IMR-90 (cell line): ENCODE measurements at regions not wholly inside any gene's neighbourhood (a gene's known extent, or its start where the extent isn't known, plus 50 kb on each side); places are given as distances from the start of the nearest gene placed in this dataset.
A peak's percentile ranks its signal among the peaks of the same experiment; 100 is the strongest.

Source experiments
- ATAC-seq: fragments of 200-7000 bp; cut with Tn5 transposase; 2 replicates; pipeline ENCODE4 v1.9.1; 2020; ENCODE audit warnings: low read depth, mild to moderate bottlenecking, moderate library complexity
- BruUV-seq: library from RNA; stranded (reverse); fragments of 400-500 nt; replicated peaks from 2 replicates; lab custom pipeline; 2021; lab: Mats Ljungman, UMichigan
- CTCF ChIA-PET: fragments of 300-600 bp; formaldehyde crosslinking; extraction: SDS; loops from one replicate; lab custom pipeline; 2021; ENCODE audit warnings: antibody characterized with exemption; lab: Yijun Ruan, JAX
- POLR2A ChIA-PET: fragments of 300-600 bp; sonication (Branson Sonifier 250); formaldehyde crosslinking; loops from one replicate; lab custom pipeline; 2022; ENCODE audit warnings: antibody characterized with exemption; ENCODE audit not compliant: unreplicated experiment; lab: Charles Lee
- DNase-seq: peaks from one replicate; pipeline ENCODE4 v3.0.0; 2013
- H2AFZ ChIP-seq: replicated peaks from 2 replicates; pipeline ENCODE3; 2013; ENCODE audit warnings: low read length, mild to moderate bottlenecking; ENCODE audit not compliant: poor library complexity
- H2AK5ac ChIP-seq: 2 replicates; pipeline ENCODE4 v1.6.1; 2013; ENCODE audit warnings: low read depth, low read length, inconsistent platforms
- H2AK9ac ChIP-seq: replicated peaks from 2 replicates; pipeline ENCODE3; 2013; ENCODE audit warnings: mild to moderate bottlenecking, low read depth, low read length, moderate library complexity; ENCODE audit not compliant: poor library complexity
- H2BK120ac ChIP-seq: 2 replicates; pipeline ENCODE4 v1.6.1; 2013; ENCODE audit warnings: low read depth, low read length, inconsistent platforms
- H2BK15ac ChIP-seq: 3 replicates; pipeline ENCODE4 v1.6.1; 2013; ENCODE audit warnings: low read depth, low read length, inconsistent platforms
- H2BK20ac ChIP-seq: 2 replicates; pipeline ENCODE4 v1.6.1; 2013; ENCODE audit warnings: low read depth, mild to moderate bottlenecking, inconsistent platforms, low read length, moderate library complexity
- H2BK5ac ChIP-seq: 2 replicates; pipeline ENCODE4 v1.6.1; 2013; ENCODE audit warnings: mild to moderate bottlenecking, low read depth, low read length, inconsistent platforms; ENCODE audit not compliant: poor library complexity, severe bottlenecking
- H3K14ac ChIP-seq: replicated peaks from 2 replicates; pipeline ENCODE4 v1.6.1; 2013; ENCODE audit warnings: low read depth, low read length, inconsistent platforms
- H3K18ac ChIP-seq: 2 replicates; pipeline ENCODE4 v1.6.1; 2013; ENCODE audit warnings: low read depth, low read length, control low read depth
- H3K23ac ChIP-seq: 2 replicates; pipeline ENCODE4 v1.6.1; 2013; ENCODE audit warnings: low read depth, low read length, inconsistent platforms
- H3K27ac ChIP-seq: 2 replicates; pipeline ENCODE4 v1.5.1; 2013; ENCODE audit warnings: mild to moderate bottlenecking, control low read depth, low read length; ENCODE audit not compliant: insufficient read depth
- H3K27me3 ChIP-seq: 2 replicates; pipeline ENCODE4 v1.6.1; 2013; ENCODE audit warnings: low read length; ENCODE audit not compliant: control insufficient read depth, insufficient read depth
- H3K36me3 ChIP-seq: 2 replicates; pipeline ENCODE4 v1.6.1; 2013; ENCODE audit warnings: low read length, mixed read lengths; ENCODE audit not compliant: control insufficient read depth, insufficient read depth
- H3K4ac ChIP-seq: 2 replicates; pipeline ENCODE4 v1.6.1; 2013; ENCODE audit warnings: low read depth, low read length, inconsistent platforms
- H3K4me1 ChIP-seq: 2 replicates; pipeline ENCODE4 v1.6.1; 2013; ENCODE audit warnings: low read length, mixed read lengths; ENCODE audit not compliant: control insufficient read depth, insufficient read depth
- H3K4me2 ChIP-seq: 2 replicates; pipeline ENCODE4 v1.6.1; 2013; ENCODE audit warnings: low read depth, mild to moderate bottlenecking, control low read depth, low read length, moderate library complexity
- H3K4me3 ChIP-seq: 2 replicates; pipeline ENCODE4 v1.5.1; 2013; ENCODE audit warnings: low read depth, mild to moderate bottlenecking, control low read depth, low read length, moderate library complexity; ENCODE audit not compliant: insufficient read depth
- H3K56ac ChIP-seq: 2 replicates; pipeline ENCODE4 v1.6.1; 2013; ENCODE audit warnings: low read length, inconsistent platforms; ENCODE audit not compliant: insufficient read depth; ENCODE audit errors: extremely low read depth
- H3K79me1 ChIP-seq, 2 experiments: 2 replicates each; pipeline ENCODE4 v1.6.1; 2013; ENCODE audit warnings: low read length in 2 of 2, inconsistent platforms in 1 of 2, low read depth in 1 of 2
- H3K9ac ChIP-seq: 2 replicates; pipeline ENCODE4 v1.6.1; 2013; ENCODE audit warnings: low read depth, low read length, control low read depth
- H3K9me1 ChIP-seq: 2 replicates; pipeline ENCODE4 v1.6.1; 2013; ENCODE audit warnings: low read length, inconsistent platforms; ENCODE audit not compliant: insufficient read depth
- H3K9me3 ChIP-seq: 2 replicates; pipeline ENCODE4 v1.6.1; 2013; ENCODE audit warnings: low read length; ENCODE audit not compliant: control insufficient read depth, insufficient read depth
- H4K20me1 ChIP-seq: 2 replicates; pipeline ENCODE4 v1.6.1; 2013; ENCODE audit warnings: low read length, inconsistent platforms; ENCODE audit not compliant: insufficient read depth
- H4K5ac ChIP-seq: 2 replicates; pipeline ENCODE4 v1.6.1; 2013; ENCODE audit warnings: mild to moderate bottlenecking, low read depth, low read length, control low read depth
- H4K8ac ChIP-seq, 2 experiments: 2 replicates each; pipeline ENCODE4 v1.6.1; 2013; ENCODE audit warnings: low read depth in 2 of 2, low read length in 2 of 2, control low read depth in 1 of 2, inconsistent platforms in 1 of 2
- H4K91ac ChIP-seq: 2 replicates; pipeline ENCODE4 v1.6.1; 2013; ENCODE audit warnings: low read depth, low read length, inconsistent platforms; ENCODE audit not compliant: insufficient read depth
- CEBPB ChIP-seq: IDR thresholded peaks from 2 replicates; pipeline ENCODE4 v1.6.1; 2012; ENCODE audit warnings: low read depth, low read length, improper control_type of control experiment
- NFE2L2 ChIP-seq: fragments of 150-350 bp; IDR thresholded peaks from 2 replicates; pipeline ENCODE4 v1.6.1; 2016; ENCODE audit warnings: low read depth, mild to moderate bottlenecking, low read length
- WGBS, 2 experiments: methylation state at CpG; one replicate each; pipeline versions ENCODE4 v1.1.5 to v1.1.7; 2013; ENCODE audit warnings: missing lambda C conversion rate in 2 of 2; ENCODE audit not compliant: insufficient read length in 1 of 2; ENCODE audit errors: extremely low coverage in 2 of 2; 5-methylcytosine and 5-hydroxymethylcytosine counted together
- dilution Hi-C: fragments of 300-500 bp; cut with HindIII; formaldehyde crosslinking; loops from one replicate; pipeline ENCODE4 v1.14.3; 2018; ENCODE audit warnings: low sequenced_read_pairs; ENCODE audit not compliant: unreplicated experiment
- in situ Hi-C: fragments of 300-500 bp; cut with MboI; formaldehyde crosslinking; loops from 3 replicates; pipeline ENCODE4 v1.14.3; 2019; ENCODE audit warnings: low sequenced_read_pairs, inconsistent platforms, mixed read lengths
- intact Hi-C: fragments of 100-400 bp; cut with micrococcal nuclease; formaldehyde crosslinking; loops from 2 replicates; pipeline ENCODE4 v1.10.0; 2022

DNA sequence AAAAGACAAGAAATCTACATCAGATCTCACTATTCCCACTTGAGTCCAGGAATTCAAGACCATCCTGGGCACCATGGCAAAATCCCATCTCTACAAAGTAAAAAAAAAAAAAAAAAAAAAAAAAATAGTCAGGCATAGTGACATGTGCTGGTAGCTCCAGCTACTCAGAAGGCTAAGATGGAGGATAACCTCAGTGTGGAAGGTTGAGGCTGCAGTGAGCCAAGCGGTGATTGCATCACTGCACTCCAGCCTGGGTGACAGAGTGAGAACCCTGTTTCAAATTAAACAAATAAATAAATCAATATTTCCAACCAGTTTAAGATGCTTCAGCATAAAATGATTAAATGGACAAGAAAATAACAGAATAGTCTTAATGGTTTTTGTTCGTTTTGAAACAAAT is 197.4 kb downstream of the DSEL start:
- no CpG with 5 or more reads among the region's 2 CpGs for WGBS, 2 experiments
- no peak for ATAC-seq
- intact Hi-C loops = no loop called here

More for the DNA sequence above, 197.4 kb downstream of the DSEL start:
- no peak overlapping the region; the same call in 2 of the 3 replicates for H2BK15ac ChIP-seq
- in situ Hi-C loops (no loop called here), dilution Hi-C loops (no loop called here)
- H2BK120ac ChIP-seq = peak overlapping the region; percentile 84
- H3K56ac ChIP-seq = peak overlapping the region; percentile 9; the same call in 1 of the 2 replicates
- no TSS peak for BruUV-seq
- peaks cover 6% of the 10 kb centered on the region; the same call in 1 of the 2 replicates for H3K9me3 ChIP-seq
- no peak overlapping the region for H3K4me3 ChIP-seq
- H3K4me2 ChIP-seq = no peak overlapping the region
- H3K23ac ChIP-seq = 0 out of 2 replicates have a peak overlapping the region, but pooled peaks have one; percentile 4
- no peaks in the 10 kb centered on the region for H3K36me3 ChIP-seq
- TF ChIP-seq NFE2L2 (no peak), CEBPB (0 out of 2 replicates have a peak, but pooled peaks have one; percentile 9)
- H2AK9ac ChIP-seq = no peak overlapping the region
- H3K18ac ChIP-seq = peak overlapping the region; percentile 62; the same call in 1 of the 2 replicates
- H4K91ac ChIP-seq = peak overlapping the region; percentile 60; the same call in 1 of the 2 replicates
- no peak overlapping the region for H2AFZ ChIP-seq
- peak overlapping the region; percentile 85; the same call in 1 of the 2 replicates for H3K14ac ChIP-seq
- 0 out of 2 replicates have a peak overlapping the region, but pooled peaks have one; percentile 89 for H2BK20ac ChIP-seq
- H2BK5ac ChIP-seq = peak overlapping the region; percentile 83
- ChIA-PET CTCF (interaction anchor here (0.7 kb wide), 1 partner anchor 55 kb away, joined by 3 read pairs; no protein-coding TSS in a partner anchor), POLR2A (interaction anchor here (0.6 kb wide), 1 partner anchor 52 kb away, joined by 3 read pairs; no protein-coding TSS in a partner anchor)
- H3K9ac ChIP-seq = no peak overlapping the region
- peak overlapping the region; percentile 83 for H3K4ac ChIP-seq
- H3K4me1 ChIP-seq = no peaks in the 10 kb centered on the region; the same call in 1 of the 2 replicates
- H4K5ac ChIP-seq = no peak overlapping the region
- peak overlapping the region; percentile 57 to 85; a peak in 3 of 4 replicates for H4K8ac ChIP-seq
- H3K79me1 ChIP-seq = no peaks in the 10 kb centered on the region
- DNase-seq = no peak
- no peaks in the 10 kb centered on the region for H3K27me3 ChIP-seq
- no peaks in the 10 kb centered on the region; the same call in 1 of the 2 replicates for H3K9me1 ChIP-seq
- H4K20me1 ChIP-seq = no peaks in the 10 kb centered on the region
- peak overlapping the region; percentile 91 for H2AK5ac ChIP-seq
- H3K27ac ChIP-seq = peak overlapping the region; percentile 61; the same call in 1 of the 2 replicates
